Liver (tissue), 8 donors: ENCODE measurements at regions not wholly inside any gene's neighbourhood (a gene's known extent, or its start where the extent isn't known, plus 50 kb on each side); places are given as distances from the start of the nearest gene placed in this dataset.

ENCODE experiments used
- DNase-seq: peaks from one replicate; pipeline ENCODE4 v3.0.0-alpha.2; 2017; ENCODE audit warnings: low spot score
- H3K27ac ChIP-seq, 2 donors: one replicate each; pipeline ENCODE4 v1.7.0; 2013; ENCODE audit warnings: inconsistent platforms in 2 of 2, low read length in 2 of 2, control low read depth in 1 of 2, low read depth in 1 of 2, mild to moderate bottlenecking in 1 of 2
- H3K27me3 ChIP-seq, 4 donors: one replicate each; pipeline versions ENCODE4 v1.6.1 to v1.7.0; 2013; ENCODE audit warnings: low read length in 3 of 4, inconsistent platforms in 1 of 4, mild to moderate bottlenecking in 1 of 4, moderate library complexity in 1 of 4; ENCODE audit not compliant: control insufficient read depth in 4 of 4, insufficient read depth in 4 of 4
- H3K36me3 ChIP-seq, 4 donors: one replicate each; pipeline versions ENCODE4 v1.6.1 to v1.7.0; 2013; ENCODE audit warnings: low read length in 3 of 4, mild to moderate bottlenecking in 3 of 4, low read depth in 1 of 4, moderate library complexity in 1 of 4; ENCODE audit not compliant: control insufficient read depth in 4 of 4, insufficient read depth in 3 of 4
- H3K4me1 ChIP-seq, 4 donors: one replicate each; pipeline versions ENCODE4 v1.6.1 to v1.7.0; 2013; ENCODE audit warnings: low read length in 3 of 4, mild to moderate bottlenecking in 3 of 4, moderate library complexity in 1 of 4; ENCODE audit not compliant: control insufficient read depth in 4 of 4, insufficient read depth in 4 of 4
- H3K4me3 ChIP-seq, 3 donors: one replicate each; pipeline versions ENCODE4 v1.6.1 to v1.7.0; 2013; ENCODE audit warnings: low read length in 3 of 3, control low read depth in 1 of 3, low read depth in 1 of 3, mild to moderate bottlenecking in 1 of 3
- H3K9ac ChIP-seq, 2 donors: one replicate each; pipeline ENCODE4 v1.7.0; 2013; ENCODE audit warnings: low read length in 2 of 2, mild to moderate bottlenecking in 2 of 2, moderate library complexity in 2 of 2, control low read depth in 1 of 2, low read depth in 1 of 2
- H3K9me3 ChIP-seq, 4 donors: one replicate each; pipeline versions ENCODE4 v1.6.1 to v1.7.0; 2013; ENCODE audit warnings: low read length in 3 of 4; ENCODE audit not compliant: control insufficient read depth in 4 of 4
- ATF3 ChIP-seq: IDR thresholded peaks from 2 replicates; pipeline ENCODE4 v1.6.1; 2016; ENCODE audit warnings: antibody characterized with exemption
- FOXA1 ChIP-seq: IDR thresholded peaks from 2 replicates; pipeline ENCODE4 v1.6.1; 2016; ENCODE audit warnings: antibody characterized with exemption
- GABPA ChIP-seq, 2 donors: IDR thresholded peaks in 1 of 2; conservative IDR thresholded peaks in 1 of 2; 2 replicates each; pipeline ENCODE4 v1.6.1; 2016; ENCODE audit warnings: antibody characterized with exemption in 2 of 2, mild to moderate bottlenecking in 1 of 2, moderate library complexity in 1 of 2
- HNF4A ChIP-seq, 2 donors: conservative IDR thresholded peaks; 2 replicates each; pipeline ENCODE4 v1.6.1; 2016; ENCODE audit warnings: antibody characterized with exemption in 2 of 2, mild to moderate bottlenecking in 2 of 2
- HNF4G ChIP-seq: IDR thresholded peaks from 2 replicates; pipeline ENCODE4 v1.6.1; 2016; ENCODE audit warnings: antibody characterized with exemption
- MAX ChIP-seq: IDR thresholded peaks from 2 replicates; pipeline ENCODE4 v1.6.1; 2016; ENCODE audit warnings: antibody characterized with exemption
- NR2F2 ChIP-seq: IDR thresholded peaks from 2 replicates; pipeline ENCODE4 v1.6.1; 2016; ENCODE audit warnings: antibody characterized with exemption
- RAD21 ChIP-seq, 2 donors: IDR thresholded peaks; 2 replicates each; pipeline ENCODE4 v1.6.1; 2016; ENCODE audit warnings: antibody characterized with exemption in 2 of 2, mild to moderate bottlenecking in 2 of 2
- RXRA ChIP-seq, 2 donors: IDR thresholded peaks; 2 replicates each; pipeline ENCODE4 v1.6.1; 2017 to 2018; ENCODE audit warnings: antibody characterized with exemption in 2 of 2, mild to moderate bottlenecking in 1 of 2
- SP1 ChIP-seq: IDR thresholded peaks from 2 replicates; pipeline ENCODE4 v1.6.1; 2018; ENCODE audit warnings: antibody characterized with exemption, mild to moderate bottlenecking
- TAF1 ChIP-seq: conservative IDR thresholded peaks from 2 replicates; pipeline ENCODE4 v1.6.1; 2016; ENCODE audit warnings: antibody characterized with exemption, mild to moderate bottlenecking
- YY1 ChIP-seq: IDR thresholded peaks from 2 replicates; pipeline ENCODE4 v1.6.1; 2016; ENCODE audit warnings: antibody characterized with exemption, mild to moderate bottlenecking
- ZBTB33 ChIP-seq: IDR thresholded peaks from 2 replicates; pipeline ENCODE4 v1.6.1; 2016; ENCODE audit warnings: antibody characterized with exemption
- WGBS: extraction: QIAGEN DNeasy Blood & Tissue Kit; methylation state at CpG from one replicate; pipeline ENCODE4 v1.1.7; 2013; 5-methylcytosine and 5-hydroxymethylcytosine counted together
- TF ChIP-seq, protein P1 (sequence below): IDR thresholded peaks from 2 replicates; pipeline ENCODE4 v1.6.1; 2016; ENCODE audit warnings: antibody characterized with exemption, mild to moderate bottlenecking
- TF ChIP-seq, protein P2 (sequence below): fragments of 150-350 bp; IDR thresholded peaks from 2 replicates; pipeline ENCODE4 v1.5.1; 2017; ENCODE audit warnings: improper control_type of control experiment, low read depth, low read length; ENCODE audit not compliant: missing input control
- donor health status: healthy.
- donor health status: healthy.
- donor health status: healthy.
- donor health status: healthy.
- donor health status: healthy.

GRCh38 chr2:185074156-185074555 is 475.8 kb downstream of the ZNF804A start (continued):
- TF ChIP-seq SP1 (no peak), NR2F2 (no peak)

DNA sequence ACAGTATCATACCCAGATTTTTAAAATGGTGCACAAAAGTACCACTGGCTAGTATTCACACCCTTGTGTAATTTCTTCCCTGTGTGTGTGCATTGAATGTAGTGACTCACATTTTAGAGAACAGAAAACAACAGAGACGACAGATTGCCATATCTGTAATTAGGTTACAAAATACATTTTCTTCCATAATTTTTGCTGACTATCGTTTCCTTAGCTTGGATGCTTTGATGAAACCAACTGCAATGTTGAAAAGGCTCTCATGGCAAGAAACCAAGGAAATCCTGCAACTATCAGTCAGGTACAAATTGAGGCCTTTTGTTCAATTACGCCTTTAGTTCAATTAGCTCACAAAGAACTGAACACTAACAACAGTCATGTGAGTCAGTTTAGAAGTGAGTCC is 484.4 kb downstream of the ZNF804A start:
- WGBS: 82% methylated on average over 3 of the region's 3 CpGs
- DNase-seq: no peak
- H3K9me3 ChIP-seq: no peaks in the 10 kb centered on the region

More for the DNA sequence above, 484.4 kb downstream of the ZNF804A start:
- H3K4me3 ChIP-seq: no peak overlapping the region
- TF ChIP-seq NR2F2 (no peak), ATF3 (no peak), FOXA1 (no peak), MAX (no peak), GABPA (IDR thresholded peaks at IDR 0.05 in 1 of 2, conservative IDR thresholded peaks at IDR 0.05 in 1 of 2) (no peak), HNF4G (no peak), RXRA (IDR thresholded peaks at IDR 0.05) (no peak), SP1 (no peak), ZBTB33 (no peak), RAD21 (IDR thresholded peaks at IDR 0.05) (no peak), YY1 (no peak), HNF4A (conservative IDR thresholded peaks at IDR 0.05) (no peak), TAF1 (no peak)
- TF ChIP-seq, protein P1, sequence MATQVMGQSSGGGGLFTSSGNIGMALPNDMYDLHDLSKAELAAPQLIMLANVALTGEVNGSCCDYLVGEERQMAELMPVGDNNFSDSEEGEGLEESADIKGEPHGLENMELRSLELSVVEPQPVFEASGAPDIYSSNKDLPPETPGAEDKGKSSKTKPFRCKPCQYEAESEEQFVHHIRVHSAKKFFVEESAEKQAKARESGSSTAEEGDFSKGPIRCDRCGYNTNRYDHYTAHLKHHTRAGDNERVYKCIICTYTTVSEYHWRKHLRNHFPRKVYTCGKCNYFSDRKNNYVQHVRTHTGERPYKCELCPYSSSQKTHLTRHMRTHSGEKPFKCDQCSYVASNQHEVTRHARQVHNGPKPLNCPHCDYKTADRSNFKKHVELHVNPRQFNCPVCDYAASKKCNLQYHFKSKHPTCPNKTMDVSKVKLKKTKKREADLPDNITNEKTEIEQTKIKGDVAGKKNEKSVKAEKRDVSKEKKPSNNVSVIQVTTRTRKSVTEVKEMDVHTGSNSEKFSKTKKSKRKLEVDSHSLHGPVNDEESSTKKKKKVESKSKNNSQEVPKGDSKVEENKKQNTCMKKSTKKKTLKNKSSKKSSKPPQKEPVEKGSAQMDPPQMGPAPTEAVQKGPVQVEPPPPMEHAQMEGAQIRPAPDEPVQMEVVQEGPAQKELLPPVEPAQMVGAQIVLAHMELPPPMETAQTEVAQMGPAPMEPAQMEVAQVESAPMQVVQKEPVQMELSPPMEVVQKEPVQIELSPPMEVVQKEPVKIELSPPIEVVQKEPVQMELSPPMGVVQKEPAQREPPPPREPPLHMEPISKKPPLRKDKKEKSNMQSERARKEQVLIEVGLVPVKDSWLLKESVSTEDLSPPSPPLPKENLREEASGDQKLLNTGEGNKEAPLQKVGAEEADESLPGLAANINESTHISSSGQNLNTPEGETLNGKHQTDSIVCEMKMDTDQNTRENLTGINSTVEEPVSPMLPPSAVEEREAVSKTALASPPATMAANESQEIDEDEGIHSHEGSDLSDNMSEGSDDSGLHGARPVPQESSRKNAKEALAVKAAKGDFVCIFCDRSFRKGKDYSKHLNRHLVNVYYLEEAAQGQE: no peak
- TF ChIP-seq, protein P2, sequence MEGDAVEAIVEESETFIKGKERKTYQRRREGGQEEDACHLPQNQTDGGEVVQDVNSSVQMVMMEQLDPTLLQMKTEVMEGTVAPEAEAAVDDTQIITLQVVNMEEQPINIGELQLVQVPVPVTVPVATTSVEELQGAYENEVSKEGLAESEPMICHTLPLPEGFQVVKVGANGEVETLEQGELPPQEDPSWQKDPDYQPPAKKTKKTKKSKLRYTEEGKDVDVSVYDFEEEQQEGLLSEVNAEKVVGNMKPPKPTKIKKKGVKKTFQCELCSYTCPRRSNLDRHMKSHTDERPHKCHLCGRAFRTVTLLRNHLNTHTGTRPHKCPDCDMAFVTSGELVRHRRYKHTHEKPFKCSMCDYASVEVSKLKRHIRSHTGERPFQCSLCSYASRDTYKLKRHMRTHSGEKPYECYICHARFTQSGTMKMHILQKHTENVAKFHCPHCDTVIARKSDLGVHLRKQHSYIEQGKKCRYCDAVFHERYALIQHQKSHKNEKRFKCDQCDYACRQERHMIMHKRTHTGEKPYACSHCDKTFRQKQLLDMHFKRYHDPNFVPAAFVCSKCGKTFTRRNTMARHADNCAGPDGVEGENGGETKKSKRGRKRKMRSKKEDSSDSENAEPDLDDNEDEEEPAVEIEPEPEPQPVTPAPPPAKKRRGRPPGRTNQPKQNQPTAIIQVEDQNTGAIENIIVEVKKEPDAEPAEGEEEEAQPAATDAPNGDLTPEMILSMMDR: no peak
- H3K4me1 ChIP-seq: no peaks in the 10 kb centered on the region
- no peak overlapping the region for H3K9ac ChIP-seq
- H3K27me3 ChIP-seq: no peaks in the 10 kb centered on the region
- no peaks in the 10 kb centered on the region for H3K36me3 ChIP-seq
- H3K27ac ChIP-seq: no peak overlapping the region
